CD4-positive, alpha-beta T cell (primary cell): ENCODE measurements at regions not wholly inside any gene's neighbourhood (a gene's known extent, or its start where the extent isn't known, plus 50 kb on each side); places are given as distances from the start of the nearest gene placed in this dataset.

Experiments
- ATAC-seq: fragments of 200-7000 bp; cut with Tn5 transposase; one replicate; pipeline ENCODE4 v1.10.0; 2022; ENCODE audit warnings: mild to moderate bottlenecking; ENCODE audit not compliant: poor library complexity
- CTCF ChIA-PET: fragments of 350-600 bp; sonication (Branson Sonifier 250); formaldehyde crosslinking; loops from one replicate; lab custom pipeline; 2021; ENCODE audit warnings: antibody characterized with exemption, inconsistent platforms; lab: Charles Lee
- POLR2A ChIA-PET: fragments of 350-600 bp; sonication (Branson Sonifier 250); formaldehyde crosslinking; loops from one replicate; lab custom pipeline; 2021; ENCODE audit warnings: antibody characterized with exemption, inconsistent platforms; lab: Charles Lee
- DNase-seq, 14 experiments: peaks; one replicate each; pipeline ENCODE4 v3.0.0-alpha.2; 2013 to 2020; ENCODE audit warnings: mixed read lengths in 2 of 14
- H3K27ac ChIP-seq, 2 donors: one replicate each; pipeline versions ENCODE4 v1.5.1 to v1.7.0; 2013; ENCODE audit warnings: low read length in 2 of 2, low read depth in 1 of 2, mild to moderate bottlenecking in 1 of 2
- H3K27me3 ChIP-seq, 2 experiments: 1 replicate in 1 of 2; 2 replicates in 1 of 2; pipeline versions ENCODE4 v1.6.1 to v1.7.0; 2013; ENCODE audit warnings: low read length in 2 of 2, control low read depth in 1 of 2, mild to moderate bottlenecking in 1 of 2, moderate library complexity in 1 of 2; ENCODE audit not compliant: insufficient read depth in 2 of 2, control insufficient read depth in 1 of 2
- H3K36me3 ChIP-seq: one replicate; pipeline ENCODE4 v1.6.1; 2013; ENCODE audit warnings: low read length, control low read depth; ENCODE audit not compliant: insufficient read depth
- H3K4me1 ChIP-seq: one replicate; pipeline ENCODE4 v1.6.1; 2013; ENCODE audit warnings: low read length, control low read depth; ENCODE audit not compliant: insufficient read depth
- H3K4me3 ChIP-seq: one replicate; pipeline ENCODE4 v1.5.1; 2013; ENCODE audit warnings: mild to moderate bottlenecking, low read length, moderate library complexity
- H3K9me3 ChIP-seq, 2 experiments: 1 replicate in 1 of 2; 2 replicates in 1 of 2; pipeline versions ENCODE4 v1.6.1 to v1.7.0; 2013; ENCODE audit warnings: low read length in 2 of 2, mild to moderate bottlenecking in 2 of 2, control low read depth in 1 of 2, moderate library complexity in 1 of 2; ENCODE audit not compliant: control insufficient read depth in 1 of 2, insufficient read depth in 1 of 2
- H3K27ac Mint-ChIP-seq: one replicate; pipeline ENCODE4 v1.8.0; 2020; ENCODE audit warnings: mixed read lengths
- H3K27me3 Mint-ChIP-seq: one replicate; pipeline ENCODE4 v1.8.0; 2021; ENCODE audit warnings: mixed read lengths
- H3K36me3 Mint-ChIP-seq: one replicate; pipeline ENCODE4 v1.8.0; 2021; ENCODE audit warnings: low read depth, mixed read lengths
- H3K4me1 Mint-ChIP-seq: one replicate; pipeline ENCODE4 v1.8.0; 2021; ENCODE audit warnings: low read depth, mixed read lengths
- H3K4me3 Mint-ChIP-seq: one replicate; pipeline ENCODE4 v1.8.0; 2020; ENCODE audit warnings: mild to moderate bottlenecking, mixed read lengths
- H3K9me3 Mint-ChIP-seq: one replicate; pipeline ENCODE4 v1.8.0; 2020; ENCODE audit warnings: mixed read lengths
- intact Hi-C, 2 experiments: fragments of 100-400 bp; cut with DNase I in 1 of 2; cut with micrococcal nuclease in 1 of 2; formaldehyde crosslinking; loops; one replicate each; pipeline versions ENCODE4 v1.15.1 to v1.9.0; 2023 to 2025; cut with DNase I, micrococcal nuclease
- TF ChIP-seq, protein P1 (sequence below): fragments of 200-600 bp; IDR thresholded peaks from one replicate; pipeline ENCODE4 v1.8.0; 2022; ENCODE audit warnings: antibody characterized with exemption, mild to moderate bottlenecking

DNA sequence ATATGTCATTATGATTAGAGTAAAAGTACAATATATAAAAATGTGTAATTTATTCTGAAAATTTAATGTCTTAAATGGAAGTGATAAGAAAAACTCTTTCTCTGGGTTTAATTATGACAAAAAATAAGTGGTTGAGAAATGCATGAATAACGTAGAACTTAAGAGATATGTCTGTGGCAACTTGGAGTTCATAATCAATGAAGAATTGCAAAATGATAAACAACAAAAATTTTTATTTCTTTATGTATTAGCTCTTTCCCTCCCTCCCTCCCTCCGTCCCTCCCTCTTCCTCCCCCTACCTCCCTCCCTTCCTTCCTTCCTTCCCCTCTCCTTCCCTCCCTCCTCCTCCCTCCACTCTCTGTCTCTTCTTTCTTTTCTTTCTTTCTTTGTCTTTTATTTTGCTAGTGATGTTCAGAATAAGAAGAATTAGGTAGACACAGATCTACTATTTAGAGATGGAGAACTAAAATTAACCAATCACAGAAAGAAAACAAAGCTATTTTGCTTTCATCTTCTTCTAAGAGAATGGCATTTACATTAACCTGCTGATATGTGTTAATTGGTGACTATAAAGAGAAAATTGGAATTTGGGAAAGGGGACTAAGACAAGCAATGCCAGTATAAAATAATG, 96.3 kb upstream of the PDC start:
- ChIA-PET POLR2A (no interaction called here), CTCF (no interaction called here)
- ATAC-seq (no peak), DNase-seq (no peak)
- Histone ChIP-seq H3K4me1 (no peaks in the 10 kb centered on the region), H3K9me3 (peaks cover 0 to 3% of the 10 kb centered on the region in 2 experiments), H3K27me3 (peaks cover 0 to 5% of the 10 kb centered on the region in 2 experiments), H3K4me3 (no peak overlapping the region), H3K27ac (no peak overlapping the region), H3K36me3 (no peaks in the 10 kb centered on the region)
- Mint-ChIP-seq H3K27me3 (peaks cover 7% of the 10 kb centered on the region), H3K36me3 (no peaks in the 10 kb centered on the region), H3K9me3 (peaks cover 3% of the 10 kb centered on the region), H3K27ac (no peak overlapping the region), H3K4me3 (no peak overlapping the region), H3K4me1 (no peaks in the 10 kb centered on the region)
- intact Hi-C loops = no loop called here
- TF ChIP-seq, protein P1, sequence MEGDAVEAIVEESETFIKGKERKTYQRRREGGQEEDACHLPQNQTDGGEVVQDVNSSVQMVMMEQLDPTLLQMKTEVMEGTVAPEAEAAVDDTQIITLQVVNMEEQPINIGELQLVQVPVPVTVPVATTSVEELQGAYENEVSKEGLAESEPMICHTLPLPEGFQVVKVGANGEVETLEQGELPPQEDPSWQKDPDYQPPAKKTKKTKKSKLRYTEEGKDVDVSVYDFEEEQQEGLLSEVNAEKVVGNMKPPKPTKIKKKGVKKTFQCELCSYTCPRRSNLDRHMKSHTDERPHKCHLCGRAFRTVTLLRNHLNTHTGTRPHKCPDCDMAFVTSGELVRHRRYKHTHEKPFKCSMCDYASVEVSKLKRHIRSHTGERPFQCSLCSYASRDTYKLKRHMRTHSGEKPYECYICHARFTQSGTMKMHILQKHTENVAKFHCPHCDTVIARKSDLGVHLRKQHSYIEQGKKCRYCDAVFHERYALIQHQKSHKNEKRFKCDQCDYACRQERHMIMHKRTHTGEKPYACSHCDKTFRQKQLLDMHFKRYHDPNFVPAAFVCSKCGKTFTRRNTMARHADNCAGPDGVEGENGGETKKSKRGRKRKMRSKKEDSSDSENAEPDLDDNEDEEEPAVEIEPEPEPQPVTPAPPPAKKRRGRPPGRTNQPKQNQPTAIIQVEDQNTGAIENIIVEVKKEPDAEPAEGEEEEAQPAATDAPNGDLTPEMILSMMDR = no peak

DNA sequence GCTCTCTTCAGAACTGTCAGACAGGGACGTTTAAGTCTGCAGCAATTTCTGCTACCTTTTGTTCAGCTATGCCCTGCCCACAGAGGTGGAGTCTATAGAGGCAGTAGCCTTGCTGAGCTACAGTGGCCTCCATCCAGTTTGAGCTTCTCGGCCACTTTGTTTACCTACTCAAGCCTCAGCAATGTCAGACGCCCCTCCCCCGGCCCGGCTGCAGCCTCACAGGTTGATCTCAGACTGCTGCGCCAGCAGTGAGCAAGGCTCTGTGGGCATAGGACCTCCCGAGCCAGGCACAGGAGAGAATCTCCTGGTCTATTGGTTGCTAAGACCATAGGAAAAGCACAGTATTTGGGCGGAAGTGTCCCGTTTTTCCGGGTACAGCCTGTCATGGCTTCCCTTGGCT, 89.9 kb upstream of the PDC start:
- intact Hi-C loops = no loop called here
- POLR2A ChIA-PET = no interaction called here
- H3K27me3 Mint-ChIP-seq = peaks cover 10% of the 10 kb centered on the region

DNA sequence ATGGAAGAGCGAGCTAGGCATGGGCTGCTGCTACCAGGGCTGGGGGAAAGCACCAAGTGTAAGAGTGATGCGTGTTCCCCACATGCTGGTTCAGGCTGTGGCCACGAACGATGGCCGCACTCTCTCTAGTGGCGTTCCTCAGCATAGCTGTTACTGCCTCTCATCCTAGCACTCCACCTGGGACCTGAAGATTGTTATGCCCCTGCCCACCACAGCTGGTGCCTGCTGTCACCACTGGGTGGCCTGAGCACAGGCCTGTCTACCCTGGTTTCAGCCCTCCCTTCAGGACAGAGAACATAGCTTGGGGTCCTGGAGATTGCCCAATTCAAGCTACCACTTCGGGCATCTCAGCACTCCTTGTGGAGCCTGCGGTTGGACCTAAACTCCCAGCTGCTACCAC, 80.1 kb upstream of the PDC start:
- Histone ChIP-seq H3K4me3 (no peak overlapping the region), H3K27ac (no peak overlapping the region), H3K27me3 (no peaks in the 10 kb centered on the region), H3K9me3 (peaks cover 15 to 21% of the 10 kb centered on the region in 2 experiments), H3K4me1 (no peaks in the 10 kb centered on the region), H3K36me3 (no peaks in the 10 kb centered on the region)
- CTCF ChIA-PET = no interaction called here
- TF ChIP-seq, protein P1 = no peak
- no peak for DNase-seq
- POLR2A ChIA-PET = no interaction called here
- Mint-ChIP-seq H3K4me1 (no peaks in the 10 kb centered on the region), H3K4me3 (no peak overlapping the region), H3K36me3 (peaks cover 9% of the 10 kb centered on the region), H3K27me3 (no peaks in the 10 kb centered on the region), H3K27ac (no peak overlapping the region), H3K9me3 (peaks cover 21% of the 10 kb centered on the region)
- no peak for ATAC-seq
- intact Hi-C loops = no loop called here

More for the DNA sequence above, 89.9 kb upstream of the PDC start:
- TF ChIP-seq, protein P1 = no peak
- ATAC-seq (no peak), DNase-seq (no peak)
- no peak overlapping the region for H3K27ac ChIP-seq
- Mint-ChIP-seq H3K27ac (no peak overlapping the region), H3K9me3 (peaks cover 7% of the 10 kb centered on the region), H3K36me3 (peaks cover 8% of the 10 kb centered on the region), H3K4me3 (no peak overlapping the region), H3K4me1 (no peaks in the 10 kb centered on the region)
- H3K9me3 ChIP-seq = peaks cover 5 to 8% of the 10 kb centered on the region in 2 experiments
- H3K4me1 ChIP-seq = no peaks in the 10 kb centered on the region
- CTCF ChIA-PET = no interaction called here
- H3K36me3 ChIP-seq = no peaks in the 10 kb centered on the region
- no peak overlapping the region for H3K4me3 ChIP-seq
- H3K27me3 ChIP-seq = peaks cover 0 to 3% of the 10 kb centered on the region in 2 experiments
